HEK293 (cell line): ENCODE measurements at regions not wholly inside any gene's neighbourhood (a gene's known extent, or its start where the extent isn't known, plus 50 kb on each side); places are given as distances from the start of the nearest gene placed in this dataset.

Experiments
- CTCF ChIA-PET: fragments of 350-600 bp; formaldehyde crosslinking; extraction: SDS; loops from one replicate; lab custom pipeline; 2021; ENCODE audit warnings: antibody characterized with exemption; lab: Yijun Ruan, JAX
- POLR2A ChIA-PET: fragments of 300-600 bp; formaldehyde crosslinking; extraction: SDS; loops from one replicate; lab custom pipeline; 2020; ENCODE audit warnings: antibody characterized with exemption, inconsistent platforms; lab: Yijun Ruan, JAX
- H3K27ac ChIP-seq: fragments of 200-500 bp; sonication (Bioruptor generic); 2 replicates; pipeline ENCODE4 v1.5.1; 2014; ENCODE audit warnings: low read depth, low read length, control low read depth, inconsistent platforms; ENCODE audit errors: extremely low read depth
- H3K36me3 ChIP-seq, 2 experiments: fragments of 200-500 bp in 1 of 2; sonication (Bioruptor generic) in 1 of 2; 1 replicate in 1 of 2; 2 replicates in 1 of 2; pipeline ENCODE4 v1.5.1; 2014 to 2017; ENCODE audit warnings: inconsistent platforms in 2 of 2, low read length in 2 of 2; ENCODE audit not compliant: control insufficient read depth in 2 of 2, insufficient read depth in 1 of 2
- H3K4me1 ChIP-seq: fragments of 200-500 bp; sonication (Bioruptor generic); 2 replicates; pipeline ENCODE4 v1.5.1; 2014; ENCODE audit warnings: mild to moderate bottlenecking, low read length, inconsistent platforms; ENCODE audit not compliant: control insufficient read depth, insufficient read depth
- H3K4me3 ChIP-seq: 2 replicates; pipeline ENCODE4 v1.5.1; 2011; ENCODE audit warnings: low read depth, mild to moderate bottlenecking, control low read depth, low read length, moderate library complexity
- H3K9me3 ChIP-seq: fragments of 200-500 bp; sonication (Bioruptor generic); 2 replicates; pipeline ENCODE4 v1.5.1; 2014; ENCODE audit warnings: low read depth, low read length, inconsistent platforms; ENCODE audit not compliant: control insufficient read depth, insufficient read depth
- HOXD13 ChIP-seq: sonication (generic); formaldehyde crosslinking; IDR thresholded peaks from 2 replicates; pipeline ENCODE4 v1.8.0; 2022; ENCODE audit warnings: missing genetic modification reagents, borderline replicate concordance
- KLF17 ChIP-seq: fragments of 450-650 bp; formaldehyde crosslinking; IDR thresholded peaks from 2 replicates; pipeline ENCODE4 v1.5.1; 2016; ENCODE audit warnings: missing biosample characterization, missing genetic modification characterization
- PRDM10 ChIP-seq: fragments of 450-650 bp; formaldehyde crosslinking; IDR thresholded peaks from 2 replicates; pipeline ENCODE4 v1.5.1; 2016; ENCODE audit warnings: missing biosample characterization, missing genetic modification characterization
- REPIN1 ChIP-seq: fragments of 450-650 bp; formaldehyde crosslinking; IDR thresholded peaks from 2 replicates; pipeline ENCODE4 v1.5.1; 2017; ENCODE audit warnings: missing biosample characterization, missing genetic modification characterization, low read depth
- SALL2 ChIP-seq: fragments of 450-650 bp; formaldehyde crosslinking; IDR thresholded peaks from 2 replicates; pipeline ENCODE4 v1.5.0; 2017; ENCODE audit warnings: missing biosample characterization, mild to moderate bottlenecking, missing genetic modification characterization, borderline replicate concordance
- SP3 ChIP-seq: fragments of 450-650 bp; formaldehyde crosslinking; IDR thresholded peaks from 2 replicates; pipeline ENCODE4 v1.5.1; 2016; ENCODE audit warnings: missing biosample characterization, missing genetic modification characterization
- TCF7L2 ChIP-seq: IDR thresholded peaks from 2 replicates; pipeline ENCODE4 v1.6.1; 2011; ENCODE audit warnings: low read depth, mild to moderate bottlenecking, inconsistent platforms, low read length, moderate library complexity, borderline replicate concordance
- ZBTB48 ChIP-seq: fragments of 450-650 bp; formaldehyde crosslinking; IDR thresholded peaks from 2 replicates; pipeline ENCODE4 v1.5.1; 2016; ENCODE audit warnings: missing biosample characterization, missing genetic modification characterization
- ZNF133 ChIP-seq: fragments of 450-650 bp; formaldehyde crosslinking; IDR thresholded peaks from 2 replicates; pipeline ENCODE4 v1.5.1; 2016; ENCODE audit warnings: missing biosample characterization, missing genetic modification characterization
- ZNF19 ChIP-seq: fragments of 450-650 bp; formaldehyde crosslinking; IDR thresholded peaks from 2 replicates; pipeline ENCODE4; 2016; ENCODE audit warnings: missing biosample characterization, missing genetic modification characterization, low read depth
- ZNF311 ChIP-seq: fragments of 450-650 bp; formaldehyde crosslinking; IDR thresholded peaks from 2 replicates; pipeline ENCODE4 v1.5.1; 2017; ENCODE audit warnings: missing biosample characterization, missing genetic modification characterization, borderline replicate concordance
- ZNF350 ChIP-seq: fragments of 450-650 bp; formaldehyde crosslinking; IDR thresholded peaks from 2 replicates; pipeline ENCODE4 v1.5.0; 2017; ENCODE audit warnings: missing biosample characterization, mild to moderate bottlenecking, missing genetic modification characterization
- ZNF426 ChIP-seq: fragments of 450-650 bp; formaldehyde crosslinking; IDR thresholded peaks from 2 replicates; pipeline ENCODE4 v1.5.1; 2017; ENCODE audit warnings: missing biosample characterization, missing genetic modification characterization, mild to moderate bottlenecking, inconsistent platforms, moderate library complexity
- ZNF518A ChIP-seq: fragments of 450-650 bp; formaldehyde crosslinking; conservative IDR thresholded peaks from 2 replicates; pipeline ENCODE4 v1.5.1; 2016; ENCODE audit warnings: low read depth, missing biosample characterization, missing genetic modification characterization
- ZNF544 ChIP-seq: fragments of 450-650 bp; formaldehyde crosslinking; IDR thresholded peaks from 2 replicates; pipeline ENCODE4 v1.5.0; 2017; ENCODE audit warnings: missing biosample characterization, missing genetic modification characterization
- ZNF555 ChIP-seq: fragments of 450-650 bp; formaldehyde crosslinking; conservative IDR thresholded peaks from 2 replicates; pipeline ENCODE4 v1.5.1; 2017; ENCODE audit warnings: missing biosample characterization, mild to moderate bottlenecking, missing genetic modification characterization, inconsistent platforms
- ZNF560 ChIP-seq: fragments of 450-650 bp; formaldehyde crosslinking; IDR thresholded peaks from 2 replicates; pipeline ENCODE4 v1.5.1; 2017; ENCODE audit warnings: missing biosample characterization, missing genetic modification characterization, borderline replicate concordance
- ZNF654 ChIP-seq: fragments of 450-650 bp; formaldehyde crosslinking; IDR thresholded peaks from 2 replicates; pipeline ENCODE4 v1.5.1; 2016; ENCODE audit warnings: low read depth, missing biosample characterization, missing genetic modification characterization
- ZNF658 ChIP-seq: fragments of 450-650 bp; formaldehyde crosslinking; IDR thresholded peaks from 2 replicates; pipeline ENCODE4; 2016; ENCODE audit warnings: missing biosample characterization, missing genetic modification characterization
- ZSCAN5A ChIP-seq: fragments of 450-650 bp; formaldehyde crosslinking; IDR thresholded peaks from 2 replicates; pipeline ENCODE4 v1.5.1; 2016; ENCODE audit warnings: missing biosample characterization, missing genetic modification characterization
- ZXDB ChIP-seq: fragments of 450-650 bp; formaldehyde crosslinking; IDR thresholded peaks from 2 replicates; pipeline ENCODE4 v1.5.1; 2016; ENCODE audit warnings: missing biosample characterization, missing genetic modification characterization

- H3K9me3 ChIP-seq = no peaks in the 10 kb centered on the region
- H3K4me3 ChIP-seq = no peak overlapping the region
- H3K36me3 ChIP-seq = no peaks in the 10 kb centered on the region
- CTCF ChIA-PET = no interaction called here
- no peak overlapping the region for H3K27ac ChIP-seq
- no peaks in the 10 kb centered on the region for H3K4me1 ChIP-seq
- TF ChIP-seq ZBTB48 (tag by site-specific recombination) (no peak), REPIN1 (tag by site-specific recombination) (no peak), ZNF518A (tag by site-specific recombination) (no peak), ZNF350 (no peak), TCF7L2 (no peak), ZNF311 (tag by site-specific recombination) (no peak), HOXD13 (CRISPR knock-in tag) (no peak), ZSCAN5A (tag by site-specific recombination) (no peak), ZNF19 (tag by site-specific recombination) (no peak), ZNF658 (tag by site-specific recombination) (no peak), KLF17 (tag by site-specific recombination) (no peak), ZNF133 (no peak)
- POLR2A ChIA-PET = no interaction called here
Measured at GRCh38 chr6:156406099-156406498, 371.1 kb upstream of the ARID1B start.

GRCh38 chr6:156402628-156403027 is 374.6 kb upstream of the ARID1B start:
- no peak overlapping the region for H3K4me3 ChIP-seq
- no peaks in the 10 kb centered on the region for H3K36me3 ChIP-seq
- H3K9me3 ChIP-seq = no peaks in the 10 kb centered on the region
- ChIA-PET POLR2A (no interaction called here), CTCF (no interaction called here)
- H3K27ac ChIP-seq = no peak overlapping the region
- TF ChIP-seq ZNF426 (tag by site-specific recombination) = no peak
- TF ChIP-seq ZNF560 = no peak
- TF ChIP-seq SP3 (tag by site-specific recombination) = no peak
- no peak for TF ChIP-seq SALL2 (tag by site-specific recombination)
- no peak for TF ChIP-seq PRDM10
- no peak for TF ChIP-seq ZNF555 (tag by site-specific recombination)
- no peak for TF ChIP-seq ZNF654
- TF ChIP-seq ZXDB = no peak
- TF ChIP-seq HOXD13 (CRISPR knock-in tag) = no peak
- TF ChIP-seq ZNF544 (tag by site-specific recombination) = no peak
- no peaks in the 10 kb centered on the region for H3K4me1 ChIP-seq
